ENCODE measurements at regions not wholly inside any gene's neighbourhood (a gene's known extent, or its start where the extent isn't known, plus 50 kb on each side); places are given as distances from the start of the nearest gene placed in this dataset.
"Not testable (repeated sequence)": the region's sequence is repeated elsewhere in the genome, so short reads cannot be mapped to it uniquely, and the experiment has no call there.

GRCh38 chr10:9449530-9449929 is 1395.0 kb downstream of the GATA3 start:
- DNase-seq = no peak

- no peak for DNase-seq
Observed at GRCh38 chr10:9450801-9451200, 1396.3 kb downstream of the GATA3 start.

GRCh38 chr10:9451211-9451773 is 1396.8 kb downstream of the GATA3 start:
- DNase-seq = no peak

GRCh38 chr10:9452056-9452455 is 1397.6 kb downstream of the GATA3 start:
- no peak for DNase-seq

GRCh38 chr10:9453871-9454270 is 1399.4 kb downstream of the GATA3 start:
- not testable (repeated sequence) for DNase-seq

- DNase-seq = no peak
Observed at GRCh38 chr10:9469663-9470205, 1415.2 kb downstream of the GATA3 start.

- DNase-seq = no peak
Observed at GRCh38 chr10:9470581-9470980, 1416.1 kb downstream of the GATA3 start.

- no peak for DNase-seq
Observed at GRCh38 chr10:9501944-9502343, 1447.5 kb downstream of the GATA3 start.

GRCh38 chr10:9504227-9504626 is 1449.7 kb downstream of the GATA3 start:
- no peak for DNase-seq

GRCh38 chr10:9505546-9505945 is 1451.1 kb downstream of the GATA3 start:
- DNase-seq = no peak

GRCh38 chr10:9508606-9509005 is 1454.1 kb downstream of the GATA3 start:
- no peak for DNase-seq

GRCh38 chr10:9510626-9511025 is 1456.1 kb downstream of the GATA3 start:
- DNase-seq = no peak

- no peak for DNase-seq
Observed at GRCh38 chr10:9515922-9516321, 1461.4 kb downstream of the GATA3 start.

GRCh38 chr10:9535744-9536143 is 1481.3 kb downstream of the GATA3 start:
- DNase-seq = peak in 1 of 5 experiments; percentile 3

GRCh38 chr10:9545073-9545472 is 1472.6 kb upstream of the CELF2 start:
- DNase-seq = no peak

- DNase-seq = no peak
Observed at GRCh38 chr10:9547936-9548904, 1469.5 kb upstream of the CELF2 start.

- DNase-seq = no peak
Observed at GRCh38 chr10:9550810-9551209, 1466.9 kb upstream of the CELF2 start.

GRCh38 chr10:9554321-9554720 is 1463.4 kb upstream of the CELF2 start:
- no peak for DNase-seq

GRCh38 chr10:9560976-9561375 is 1456.7 kb upstream of the CELF2 start:
- DNase-seq = no peak

GRCh38 chr10:9561821-9562505 is 1455.7 kb upstream of the CELF2 start:
- no peak for DNase-seq

- no peak for DNase-seq
Observed at GRCh38 chr10:9577746-9578145, 1439.9 kb upstream of the CELF2 start.

GRCh38 chr10:9579110-9579705 is 1438.5 kb upstream of the CELF2 start:
- no peak for DNase-seq

- DNase-seq = not testable (repeated sequence)
Observed at GRCh38 chr10:9582803-9583202, 1434.9 kb upstream of the CELF2 start.

Measured in T-helper 2 cell (primary cell).